Peyer's patch (tissue), 4 donors: ENCODE measurements at regions not wholly inside any gene's neighbourhood (a gene's known extent, or its start where the extent isn't known, plus 50 kb on each side); places are given as distances from the start of the nearest gene placed in this dataset.

Experiments
- CTCF ChIP-seq, 6 experiments: fragments of 450-650 bp in 4 of 6; fragments of 200-600 bp in 2 of 6; sonication (generic) in 1 of 6; IDR thresholded peaks; one replicate each; pipeline ENCODE4 v1.5.1; 2017 to 2019; ENCODE audit warnings: antibody characterized with exemption in 6 of 6, mild to moderate bottlenecking in 3 of 6, moderate library complexity in 1 of 6
- POLR2A ChIP-seq, 2 donors: fragments of 450-650 bp; IDR thresholded peaks; one replicate each; pipeline ENCODE4 v1.5.1; 2017; ENCODE audit warnings: antibody characterized with exemption in 2 of 2, mild to moderate bottlenecking in 2 of 2, moderate library complexity in 2 of 2

GRCh38 chr11:45402049-45402630 lies 116.0 kb upstream of the SYT13 start:
- no peak for TF ChIP-seq CTCF (IDR thresholded peaks at IDR 0.05)
- TF ChIP-seq POLR2A (IDR thresholded peaks at IDR 0.05) = no peak
